Hematopoietic multipotent progenitor cell treated with erythropoietin and hydrocortisone succinate and interleukin-3 and kit ligand, for 6 days (in vitro differentiated cells): ENCODE measurements at regions not wholly inside any gene's neighbourhood (a gene's known extent, or its start where the extent isn't known, plus 50 kb on each side); places are given as distances from the start of the nearest gene placed in this dataset.
"Not testable (repeated sequence)": the region's sequence is repeated elsewhere in the genome, so short reads cannot be mapped to it uniquely, and the experiment has no call there.

Experiments
- DNase-seq: peaks from one replicate; pipeline ENCODE4 v3.0.0-alpha.2; 2015

DNA sequence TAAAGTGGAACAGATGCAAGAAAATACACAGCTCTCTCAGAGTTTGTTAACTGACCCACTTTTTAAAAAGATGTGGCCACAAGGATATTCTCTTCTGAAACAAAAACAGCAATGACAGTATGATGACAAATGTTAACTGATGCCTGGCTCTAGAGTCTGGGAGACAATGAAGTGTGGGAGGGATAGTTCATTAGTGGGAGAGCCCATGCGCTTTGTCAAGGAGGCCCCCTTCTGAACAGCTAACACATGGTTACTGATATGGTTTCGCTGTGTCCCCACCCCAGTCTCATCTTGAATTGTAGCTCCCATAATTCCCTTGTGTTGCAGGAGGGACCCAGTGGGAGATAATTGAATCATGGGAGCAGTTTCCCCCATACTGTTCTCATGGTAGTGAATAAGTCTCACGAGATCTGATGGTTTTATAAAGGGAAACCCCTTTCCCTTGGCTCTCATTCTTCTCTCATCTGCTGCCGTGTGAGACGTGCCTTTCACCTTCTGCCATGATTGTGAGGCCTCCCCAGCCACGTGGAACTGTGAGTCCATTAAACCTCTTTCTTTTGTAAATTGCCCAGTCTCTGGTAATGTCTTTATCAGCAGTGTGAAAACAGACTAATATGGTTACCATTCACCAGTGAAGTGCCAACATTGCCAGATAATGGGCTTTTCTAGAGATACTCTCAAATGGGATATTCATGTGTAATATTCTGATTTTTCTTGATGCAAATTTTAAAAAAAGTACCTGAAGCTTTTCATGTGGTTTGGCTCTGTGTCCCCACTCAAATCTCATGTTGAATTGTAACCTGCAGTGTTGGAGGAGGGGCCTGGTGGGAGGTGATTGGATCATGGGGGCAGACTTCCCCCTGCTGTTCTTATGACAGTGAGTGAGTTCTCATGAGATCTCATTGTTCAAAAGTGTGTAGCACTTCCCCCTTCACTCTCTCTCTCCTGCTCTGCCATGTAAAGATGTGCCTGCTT, 435.8 kb downstream of the SHISA9 start:
- not testable (repeated sequence) for DNase-seq

DNA sequence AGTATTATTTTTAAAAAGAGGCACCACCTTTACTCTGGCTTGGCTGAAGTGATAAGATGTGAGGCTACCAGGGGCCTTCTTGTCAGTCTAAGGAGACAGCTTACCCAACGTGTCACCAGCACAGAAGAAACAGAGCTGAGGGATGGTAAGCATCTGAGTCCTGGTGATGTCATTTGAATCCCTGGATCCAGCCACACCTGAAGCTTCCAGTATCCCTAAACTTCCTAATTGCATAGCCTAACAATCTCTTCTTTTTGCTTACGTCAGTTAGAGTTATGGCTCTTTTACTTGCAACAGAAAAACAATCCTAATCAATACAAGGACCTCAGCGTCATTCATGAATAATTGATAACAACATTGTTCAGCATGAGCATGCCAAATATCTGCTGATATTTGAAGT, 436.6 kb downstream of the SHISA9 start:
- DNase-seq = no peak

DNA sequence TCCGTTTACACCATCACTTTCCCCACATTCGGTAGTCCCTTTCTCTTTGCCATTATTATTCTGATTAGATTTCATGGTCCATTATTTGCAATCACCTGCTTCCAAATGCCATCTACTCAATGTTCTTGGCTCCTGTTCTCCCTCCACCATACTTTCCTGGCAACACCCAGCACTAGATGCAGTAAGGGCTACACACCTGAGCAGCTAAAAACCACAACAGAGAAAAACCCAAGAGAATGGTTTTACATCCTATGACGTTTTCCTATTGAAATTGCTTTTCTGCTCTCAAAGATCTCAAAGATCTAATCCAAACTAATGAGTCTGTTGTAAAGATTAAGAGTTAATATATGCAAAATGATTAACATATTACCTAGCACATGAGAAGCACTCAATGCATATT, 441.3 kb downstream of the SHISA9 start:
- no peak for DNase-seq

DNA sequence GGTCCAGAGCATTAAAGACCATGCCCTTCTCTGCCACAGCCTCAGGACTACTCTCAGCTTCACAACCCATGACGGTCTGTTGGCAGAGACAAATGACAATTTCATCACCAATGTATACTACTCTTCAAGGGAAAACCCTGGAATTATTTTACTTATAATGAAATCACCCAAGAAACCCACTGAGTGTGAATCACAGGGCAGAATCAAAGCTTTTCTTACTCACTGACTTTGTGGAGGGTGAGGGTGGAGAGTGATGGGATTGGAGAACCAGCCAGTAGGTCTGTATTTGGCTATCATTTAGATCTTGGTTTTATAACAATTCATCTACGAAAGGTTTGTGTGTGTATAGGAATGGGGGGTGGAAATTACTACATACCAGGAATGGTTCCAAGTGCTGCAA, 442.6 kb downstream of the SHISA9 start:
- no peak for DNase-seq

DNA sequence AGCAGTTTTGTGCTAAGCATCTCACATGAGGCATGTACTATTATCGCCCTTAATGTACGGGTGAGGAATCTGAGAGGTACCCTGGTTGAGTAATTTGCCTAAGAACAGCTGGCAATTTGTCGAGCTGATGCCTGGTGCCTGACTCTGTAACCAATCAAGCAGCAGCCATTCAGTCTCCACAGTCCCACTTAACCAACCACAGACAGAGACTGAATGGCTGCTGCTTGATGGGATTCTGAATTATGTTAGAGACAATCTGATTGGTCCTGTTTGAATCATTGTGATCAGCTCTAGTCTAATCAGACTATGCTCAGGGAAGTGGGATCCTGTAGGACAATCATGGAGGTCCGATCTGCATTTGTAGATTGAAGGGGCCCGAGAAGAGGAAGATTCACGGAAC, 447.0 kb downstream of the SHISA9 start:
- no peak for DNase-seq

DNA sequence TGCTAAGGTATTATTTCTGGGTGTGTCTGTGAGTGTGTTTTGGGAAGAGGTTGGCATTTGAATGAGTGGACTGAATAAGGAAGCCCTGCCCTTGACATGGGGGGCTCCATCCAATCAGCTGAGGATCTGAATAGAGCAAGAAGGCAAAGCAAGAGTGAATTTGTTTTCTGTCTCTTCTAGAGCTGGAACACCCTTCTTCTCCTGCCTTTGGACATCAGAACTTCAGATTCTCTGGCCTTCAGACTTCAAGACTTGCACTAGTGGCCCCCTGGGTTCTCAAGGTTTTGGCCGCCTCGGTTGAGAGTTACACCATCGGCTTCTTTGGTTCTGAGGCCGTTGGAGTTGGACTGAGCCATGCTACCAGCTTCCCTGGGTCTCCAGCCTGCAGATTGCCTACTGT, 448.6 kb downstream of the SHISA9 start:
- no peak for DNase-seq

DNA sequence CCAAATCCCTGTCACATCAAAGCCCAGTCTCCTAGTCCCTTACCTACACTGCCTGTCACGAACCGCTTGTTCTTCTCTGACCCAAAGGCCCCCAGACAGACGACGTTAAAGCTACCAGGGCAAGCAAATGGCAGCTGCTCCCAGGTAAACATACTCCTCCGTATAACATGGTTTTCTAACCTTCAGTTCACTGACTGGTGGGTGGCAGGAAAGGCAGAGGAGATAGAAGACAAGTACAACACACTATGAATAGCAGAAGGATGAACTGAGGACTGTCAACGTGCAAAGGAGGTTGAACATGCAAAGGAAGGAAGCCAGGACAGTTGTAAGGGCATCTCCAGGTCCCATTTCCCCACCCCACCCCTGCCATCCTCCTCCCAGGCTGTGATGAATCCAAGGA, 449.8 kb downstream of the SHISA9 start:
- DNase-seq = no peak

DNA sequence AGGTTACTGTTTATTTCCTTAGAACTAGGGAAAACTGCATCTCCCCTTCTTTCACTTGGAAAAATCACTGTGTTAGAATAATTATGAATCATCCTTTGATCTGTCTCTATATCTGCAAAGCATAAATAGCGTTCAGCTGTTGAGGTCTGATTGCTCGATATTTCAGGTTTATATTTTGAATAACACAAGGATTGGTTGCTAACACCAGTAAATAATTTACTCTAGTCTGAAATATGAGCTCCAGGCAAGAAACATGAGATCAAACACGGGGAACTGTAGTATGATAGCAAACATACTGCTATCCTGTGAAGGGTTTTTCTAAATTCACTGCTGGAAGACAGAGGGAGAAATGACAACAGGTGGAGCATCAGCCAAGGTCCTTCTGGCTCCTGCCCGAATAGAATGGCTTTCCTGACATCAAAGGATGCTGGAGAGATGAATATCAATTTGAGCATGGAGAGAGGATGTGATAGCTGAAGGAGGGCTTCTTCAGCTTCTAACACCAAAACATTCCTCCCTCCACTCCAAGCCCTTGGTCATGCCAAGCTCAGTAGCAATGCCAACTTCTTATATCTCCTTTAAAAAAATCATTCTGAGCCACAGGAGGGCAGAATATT, 450.3 kb downstream of the SHISA9 start:
- DNase-seq = no peak

DNA sequence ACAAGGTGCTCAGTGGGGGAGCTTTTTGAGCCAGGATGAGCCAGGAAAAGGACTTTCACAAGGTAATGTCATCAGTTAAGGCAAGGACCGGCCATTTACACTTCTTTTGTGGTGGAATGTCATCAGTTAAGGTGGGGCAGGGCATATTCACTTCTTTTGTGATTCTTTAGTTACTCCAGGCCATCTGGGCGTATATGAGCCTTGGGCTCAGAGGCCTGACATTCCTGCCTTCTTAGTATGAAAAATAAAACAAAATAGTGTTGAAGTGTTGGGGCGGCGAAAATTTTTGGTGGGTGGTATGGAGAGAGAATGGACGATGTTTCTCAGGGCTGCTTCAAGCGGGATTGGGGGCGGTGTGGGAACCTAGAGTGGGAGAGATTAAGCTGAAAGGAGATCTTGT, 451.4 kb downstream of the SHISA9 start:
- DNase-seq = not testable (repeated sequence)

DNA sequence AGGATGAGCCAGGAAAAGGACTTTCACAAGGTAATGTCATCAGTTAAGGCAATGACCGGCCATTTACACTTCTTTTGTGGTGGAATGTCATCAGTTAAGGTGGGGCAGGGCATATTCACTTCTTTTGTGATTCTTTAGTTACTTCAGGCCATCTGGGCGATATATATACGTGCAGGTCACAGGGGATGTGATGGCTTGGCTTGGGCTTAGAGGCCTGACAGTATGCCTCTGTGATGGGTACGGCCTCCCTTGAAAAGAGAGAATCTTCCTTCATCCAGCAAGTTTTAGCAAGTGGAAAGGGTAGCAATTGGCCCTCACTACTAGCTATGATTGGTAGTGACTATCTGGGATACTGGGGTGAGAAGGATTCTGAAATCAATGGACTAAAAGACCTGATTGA, 456.4 kb downstream of the SHISA9 start:
- DNase-seq = not testable (repeated sequence)

DNA sequence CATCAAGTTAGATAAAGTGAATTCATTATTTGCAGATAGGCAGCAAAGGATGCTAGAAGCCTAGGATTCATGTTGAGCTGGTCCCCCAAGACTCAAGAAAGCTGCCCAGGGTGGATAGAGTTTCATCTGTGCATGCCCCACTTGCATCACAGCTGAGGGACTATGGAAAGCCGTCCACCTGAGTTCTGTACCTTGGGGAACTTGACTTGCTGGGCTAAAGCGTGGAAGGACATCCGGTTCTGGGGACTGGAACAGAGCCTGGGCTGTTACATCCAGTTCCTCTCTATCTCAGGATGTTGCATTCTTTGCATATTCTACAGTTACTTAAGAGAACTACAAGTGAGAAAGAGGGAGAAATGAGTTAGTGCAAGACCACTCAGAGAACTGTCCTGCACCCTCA, 458.4 kb downstream of the SHISA9 start:
- no peak for DNase-seq

DNA sequence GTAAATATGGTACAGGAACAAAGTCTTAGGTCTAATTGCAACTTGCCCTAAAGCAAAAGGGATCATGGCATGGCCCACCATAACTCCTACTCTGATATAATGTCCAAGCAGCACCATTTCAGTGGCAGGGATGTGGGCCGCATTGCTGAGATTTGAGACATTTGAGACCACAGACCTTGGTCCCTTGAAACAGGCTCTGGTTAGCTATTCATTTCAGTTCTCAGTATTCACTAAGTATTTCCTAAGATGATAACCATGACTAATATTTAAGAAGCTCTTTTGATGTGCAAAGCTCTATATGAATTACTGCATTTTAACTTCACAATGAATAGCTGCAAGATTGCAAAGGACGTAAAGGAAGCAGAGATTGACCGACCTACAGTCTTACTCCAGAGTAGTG, 471.0 kb downstream of the SHISA9 start:
- DNase-seq = no peak

DNA sequence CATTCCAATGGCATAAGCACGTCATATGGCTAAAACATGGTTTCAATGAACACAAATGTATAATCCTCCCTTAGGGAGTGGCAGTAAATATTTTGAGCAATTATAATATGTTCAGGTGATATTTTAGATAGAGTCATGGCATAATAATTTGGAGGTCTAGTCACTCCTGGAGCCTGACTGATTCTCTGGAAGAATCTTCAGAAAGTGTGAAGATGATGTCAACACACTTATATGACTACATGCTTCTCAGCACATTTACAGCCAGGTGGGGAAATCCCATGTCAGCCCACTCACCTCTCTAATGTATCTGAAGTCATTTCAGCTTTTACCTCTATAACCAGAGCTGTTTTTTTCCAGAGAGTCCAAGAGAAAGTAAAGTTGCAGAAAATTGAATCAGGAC, 474.8 kb downstream of the SHISA9 start:
- no peak for DNase-seq

DNA sequence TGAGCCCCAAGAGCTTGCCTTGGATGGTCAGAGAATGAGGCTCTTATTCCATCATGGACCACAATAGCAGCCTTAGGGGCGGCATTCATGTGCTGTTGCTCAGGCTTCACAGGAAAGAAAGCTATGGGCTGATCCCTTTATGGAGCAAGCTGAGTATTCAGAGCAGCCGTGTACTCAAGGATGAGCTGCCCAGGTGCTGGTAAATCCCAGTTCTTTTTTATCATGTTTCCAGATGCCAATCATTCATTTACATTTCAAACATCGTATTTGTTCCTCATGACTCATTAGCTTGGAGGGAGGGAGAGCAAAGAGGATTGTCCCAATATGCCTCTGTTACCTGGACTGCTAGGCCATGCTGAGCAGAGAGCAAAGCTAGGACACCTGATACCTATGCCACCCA, 475.7 kb downstream of the SHISA9 start:
- no peak for DNase-seq

DNA sequence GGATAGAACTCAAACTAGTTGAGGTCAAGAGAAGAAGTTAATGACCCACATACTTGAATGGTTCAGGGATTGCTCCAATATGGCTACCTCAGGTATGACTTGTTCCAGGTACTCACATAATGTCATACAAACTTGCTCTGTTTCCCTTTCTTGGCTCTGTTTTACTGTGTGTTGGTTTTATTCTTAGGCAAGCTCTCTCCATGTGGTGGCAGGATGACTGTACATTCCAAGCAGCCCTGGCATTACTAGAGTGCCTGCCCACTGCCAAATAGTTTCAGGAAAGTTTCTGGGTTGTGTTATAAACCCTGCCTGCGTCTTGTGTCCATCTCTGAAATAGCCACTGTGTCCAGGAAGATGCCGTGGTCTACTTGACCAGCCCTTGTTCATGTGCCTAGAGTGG, 476.8 kb downstream of the SHISA9 start:
- DNase-seq = no peak

DNA sequence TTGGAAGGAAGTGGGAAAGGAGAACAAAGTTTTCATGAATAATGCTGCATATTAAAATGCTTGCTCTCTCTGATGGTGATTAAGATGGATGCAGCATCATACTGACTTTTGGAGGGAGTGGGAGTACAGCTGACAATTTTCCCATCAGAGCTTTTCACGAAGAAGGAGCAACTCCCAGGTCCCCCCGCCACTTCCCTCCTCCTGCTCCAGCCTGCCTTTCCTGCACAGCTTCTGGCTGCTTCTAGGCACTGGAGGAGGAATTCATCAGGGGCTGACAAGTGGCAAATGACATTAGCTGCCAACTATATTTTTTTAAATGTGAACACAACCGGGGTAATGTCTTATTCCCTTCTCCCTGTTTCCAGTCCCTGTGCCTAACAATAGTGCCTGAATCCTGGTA, 477.9 kb downstream of the SHISA9 start:
- no peak for DNase-seq

DNA sequence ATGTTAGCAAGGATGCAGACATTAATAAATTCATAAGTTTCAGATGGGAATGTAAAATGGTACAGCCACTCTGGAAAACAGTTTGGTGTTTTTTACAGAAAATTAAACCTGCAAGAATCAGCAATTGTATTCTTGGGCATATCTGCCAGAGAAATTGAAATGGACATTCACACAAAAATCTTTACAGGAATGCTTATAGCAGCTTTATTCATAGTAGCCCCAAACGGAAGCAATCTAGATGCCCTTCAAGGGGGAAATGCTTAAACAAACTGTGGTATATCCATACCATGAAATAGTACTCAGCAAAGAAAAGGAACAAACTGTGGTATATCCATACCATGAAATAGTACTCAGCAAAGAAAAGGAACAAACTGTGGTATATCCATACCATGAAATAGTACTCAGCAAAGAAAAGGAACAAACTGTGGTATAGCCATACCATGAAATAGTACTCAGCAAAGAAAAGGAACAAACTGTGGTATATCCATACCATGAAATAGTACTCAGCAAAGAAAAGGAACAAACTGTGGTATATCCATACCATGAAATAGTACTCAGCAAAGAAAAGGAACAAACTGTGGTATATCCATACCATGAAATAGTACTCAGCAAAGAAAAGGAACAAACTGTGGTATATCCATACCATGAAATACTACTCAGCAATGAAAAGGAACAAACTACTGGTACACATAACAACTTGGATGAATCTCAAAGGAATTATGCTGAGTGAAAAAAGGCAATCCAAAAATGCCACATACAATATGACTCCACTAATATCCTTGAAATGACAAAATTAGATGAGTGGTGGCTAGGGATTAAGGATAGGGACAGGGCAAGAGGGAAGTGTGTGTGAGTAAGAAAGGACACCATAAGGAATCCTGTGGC, 484.0 kb downstream of the SHISA9 start:
- not testable (repeated sequence) for DNase-seq

DNA sequence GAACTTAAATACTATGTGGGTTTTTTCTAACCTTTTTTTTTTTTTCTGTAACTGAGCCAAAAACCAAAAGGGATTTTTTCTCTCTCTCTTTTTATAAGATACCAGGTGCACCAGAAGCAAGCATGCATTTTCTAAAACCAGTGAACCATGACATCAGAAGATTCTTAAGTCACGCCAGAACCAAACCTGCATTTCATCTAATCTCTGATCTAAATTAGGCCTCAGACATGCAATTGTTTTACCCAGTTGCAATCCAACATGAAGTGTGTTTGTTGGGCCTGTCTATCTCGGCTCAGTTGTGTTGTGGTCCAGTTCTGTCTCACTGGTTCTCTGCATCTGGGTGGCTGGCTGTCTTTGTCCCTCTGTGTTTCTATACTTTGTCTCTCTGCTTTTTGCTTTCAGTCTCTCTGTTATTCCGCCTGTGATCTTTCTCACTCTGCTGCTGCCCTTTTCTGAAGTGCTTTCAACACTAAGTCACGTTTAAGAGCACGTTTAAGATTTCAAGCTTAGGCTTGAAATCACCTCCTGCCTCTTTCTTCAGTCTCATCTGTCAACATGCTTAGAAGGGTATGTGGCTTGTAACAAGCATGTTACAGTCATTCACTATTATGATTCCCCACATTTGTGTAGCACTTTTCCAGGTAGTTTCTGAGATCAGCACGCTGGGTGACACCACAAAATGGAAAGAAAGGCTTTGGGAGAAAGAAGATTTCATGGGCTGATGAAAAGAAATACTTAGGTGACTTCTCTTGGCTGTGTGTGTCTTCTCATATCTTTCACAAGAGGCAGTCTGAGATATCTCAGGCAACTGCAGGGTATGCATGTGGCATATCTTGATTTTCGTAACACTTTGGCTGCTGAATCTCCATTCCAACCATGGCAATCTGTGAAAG, 488.9 kb downstream of the SHISA9 start:
- no peak for DNase-seq

DNA sequence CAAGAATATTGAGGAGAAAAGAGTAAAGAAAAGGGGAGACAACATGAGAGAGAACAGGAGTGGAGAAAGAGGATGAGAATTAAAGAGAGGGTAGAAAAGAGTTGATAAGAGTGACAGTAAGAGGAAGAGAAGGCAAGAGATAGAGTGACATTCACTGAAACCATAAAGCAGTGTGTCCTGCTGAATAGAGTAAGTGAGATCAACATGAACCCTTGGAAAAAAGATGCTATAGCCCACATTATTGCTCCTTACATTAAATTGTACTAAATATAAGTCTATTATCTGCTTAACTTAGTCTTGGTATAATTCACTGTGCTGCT, 489.5 kb downstream of the SHISA9 start:
- DNase-seq = no peak

DNA sequence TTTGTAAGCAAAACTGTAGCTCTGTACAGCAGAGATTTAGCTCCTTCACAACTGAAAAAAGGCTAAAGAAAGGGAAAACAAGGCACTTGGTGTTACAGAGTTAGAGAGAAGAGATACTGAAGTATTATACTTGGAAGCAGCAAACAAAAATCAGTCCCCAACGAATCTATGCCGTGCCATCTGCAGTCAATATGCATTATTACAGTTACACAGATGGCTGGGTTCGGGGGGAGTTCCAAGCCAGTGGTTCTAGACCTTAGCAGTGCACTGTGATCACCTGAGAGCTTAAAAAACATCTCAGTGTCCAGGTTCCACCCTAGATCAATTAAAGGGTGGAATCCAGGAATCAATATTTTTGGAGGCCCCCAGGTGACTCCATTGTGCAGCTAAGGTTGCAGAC, 489.9 kb downstream of the SHISA9 start:
- no peak for DNase-seq

DNA sequence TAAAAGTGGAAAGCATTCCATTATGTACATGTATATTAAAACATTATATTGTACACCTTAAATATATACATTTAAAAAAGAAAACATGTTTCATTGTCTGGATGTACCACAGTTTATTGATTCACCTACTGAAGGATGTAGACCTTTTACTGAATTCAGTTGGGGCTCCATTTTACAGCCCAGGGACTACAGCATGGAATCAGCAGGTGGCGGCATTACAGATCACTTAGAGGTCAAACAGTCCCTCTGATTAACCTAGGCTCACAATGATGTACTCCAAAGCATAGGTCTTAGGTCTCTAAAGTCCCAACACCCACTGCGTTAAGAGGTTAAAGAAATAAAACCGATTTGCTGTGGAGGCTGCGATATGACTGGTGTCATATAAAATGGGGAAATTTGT, 490.9 kb downstream of the SHISA9 start:
- no peak for DNase-seq

DNA sequence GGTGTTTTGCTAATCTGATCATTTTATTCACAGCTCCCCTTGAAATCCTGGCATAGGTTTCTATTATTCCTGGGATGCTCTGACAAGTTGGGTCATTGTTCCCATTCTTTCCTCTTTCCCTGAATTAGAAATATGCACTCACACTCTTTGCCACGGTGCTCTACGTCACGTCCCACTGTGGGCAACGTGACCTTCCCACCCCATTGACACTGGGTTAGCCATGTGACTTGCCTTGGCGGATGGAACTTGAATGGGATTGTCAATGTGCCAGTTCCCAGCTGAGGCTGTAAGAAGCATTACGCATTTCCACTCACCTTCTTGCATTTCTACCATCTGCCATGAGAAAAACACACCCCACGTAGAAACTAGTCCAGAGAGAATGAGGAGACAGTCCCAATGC, 492.4 kb downstream of the SHISA9 start:
- no peak for DNase-seq

DNA sequence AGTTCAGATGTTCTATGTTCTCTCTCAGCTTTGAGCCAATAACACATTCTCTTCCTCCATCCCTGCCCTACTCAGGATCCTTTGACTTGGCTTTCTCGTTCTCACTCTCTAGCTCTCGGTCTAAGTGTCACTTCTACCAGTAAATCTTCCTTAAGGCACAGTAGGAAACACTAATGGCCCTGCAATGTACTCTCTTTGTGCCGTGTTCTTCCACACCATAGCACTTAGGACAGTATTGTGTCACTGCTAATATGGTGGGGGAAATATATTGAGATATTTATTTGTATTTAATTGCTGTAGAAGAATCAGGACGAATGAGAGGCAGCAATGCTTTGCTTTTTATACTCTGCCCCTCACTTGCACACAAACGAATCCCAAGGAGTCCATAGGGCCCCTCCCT, 493.1 kb downstream of the SHISA9 start:
- no peak for DNase-seq
